K562 (cell line): ENCODE measurements at regions not wholly inside any gene's neighbourhood (a gene's known extent, or its start where the extent isn't known, plus 50 kb on each side); places are given as distances from the start of the nearest gene placed in this dataset.

Experiments
- ATAC-seq: fragments of 200-7000 bp; cut with Tn5 transposase; 3 replicates; pipeline ENCODE4 v1.9.1; 2020; ENCODE audit warnings: moderate library complexity
- BruUV-seq: library from RNA; stranded (reverse); fragments of 400-500 nt; replicated peaks from 2 replicates; lab custom pipeline; 2021; lab: Mats Ljungman, UMichigan
- CTCF ChIA-PET: fragments of 300-600 bp; formaldehyde crosslinking; extraction: SDS; loops from one replicate; lab custom pipeline; 2021; ENCODE audit warnings: low intra/inter-chr PET ratio; lab: Yijun Ruan, JAX
- POLR2A ChIA-PET: fragments of 300-600, 350-650 bp; sonication (Branson Sonifier 250); formaldehyde crosslinking; extraction: SDS; loops from one replicate; lab custom pipeline; 2021; ENCODE audit warnings: antibody characterized with exemption, inconsistent platforms; lab: Yijun Ruan, JAX
- DNase-seq, 4 experiments: peaks; one replicate each; pipeline versions ENCODE4 v3.0.0 to v3.0.0-alpha.2; 2011 to 2018; ENCODE audit warnings: low spot score in 3 of 4, mixed read lengths in 3 of 4; ENCODE audit errors: extremely low read depth in 1 of 4
- FAIRE-seq: peaks from 2 replicates; lab custom pipeline; 2011; peaks lifted over from hg19 to GRCh38; lab: Jason Lieb, UNC
- H2AFZ ChIP-seq: 2 replicates; pipeline ENCODE4 v1.6.0; 2011; ENCODE audit warnings: low read depth, low read length, control low read depth, inconsistent platforms
- H3K27ac ChIP-seq: fragments of 200-600 bp; 3 replicates; pipeline ENCODE4 v1.8.0; 2011; ENCODE audit warnings: low read depth, mild to moderate bottlenecking, control low read depth, inconsistent platforms, low read length, moderate library complexity, mixed read lengths; ENCODE audit errors: extremely low read depth
- H3K27me3 ChIP-seq, 2 experiments: fragments of 300-600 bp in 1 of 2; 2 replicates in 1 of 2; 3 replicates in 1 of 2; pipeline versions ENCODE4 v1.6.0 to v1.8.0; 2011; ENCODE audit warnings: inconsistent platforms in 2 of 2, low read length in 2 of 2, mild to moderate bottlenecking in 1 of 2, mixed read lengths in 1 of 2, moderate library complexity in 1 of 2; ENCODE audit not compliant: control insufficient read depth in 2 of 2, insufficient read depth in 2 of 2
- H3K36me3 ChIP-seq: fragments of 300-600 bp; 3 replicates; pipeline ENCODE4 v1.8.0; 2011; ENCODE audit warnings: mild to moderate bottlenecking, low read length, inconsistent platforms; ENCODE audit not compliant: control insufficient read depth, insufficient read depth
- H3K4me1 ChIP-seq, 2 experiments: fragments of 200-600 bp in 1 of 2; replicated peaks in 1 of 2; 2 replicates in 1 of 2; 3 replicates in 1 of 2; pipeline versions ENCODE4 v1.5.1 to v1.8.0; 2011; ENCODE audit warnings: inconsistent platforms in 2 of 2, low read length in 2 of 2, mild to moderate bottlenecking in 1 of 2, mixed read lengths in 1 of 2, moderate library complexity in 1 of 2; ENCODE audit not compliant: control insufficient read depth in 2 of 2, insufficient read depth in 2 of 2
- H3K4me2 ChIP-seq: 2 replicates; pipeline ENCODE4 v1.6.1; 2011; ENCODE audit warnings: low read length, control low read depth, inconsistent platforms, mixed read lengths; ENCODE audit not compliant: insufficient read depth
- H3K4me3 ChIP-seq: fragments of 200-600 bp; sonication (generic), shearing (Covaris generic); 2 replicates; pipeline ENCODE4 v1.5.1; 2016; ENCODE audit warnings: control low read depth, inconsistent platforms
- H3K79me2 ChIP-seq: fragments of 200-600 bp; 3 replicates; pipeline ENCODE4 v1.8.0; 2011; ENCODE audit warnings: low read length, inconsistent platforms; ENCODE audit not compliant: control insufficient read depth, insufficient read depth
- H3K9ac ChIP-seq, 2 experiments: 2 replicates each; pipeline versions ENCODE4 v1.6.0 to v1.6.1; 2011; ENCODE audit warnings: low read depth in 2 of 2, low read length in 2 of 2, control low read depth in 1 of 2, inconsistent platforms in 1 of 2, mild to moderate bottlenecking in 1 of 2, mixed read lengths in 1 of 2; ENCODE audit not compliant: insufficient read depth in 1 of 2
- H3K9me1 ChIP-seq: one replicate; pipeline ENCODE4 v1.6.0; 2011; ENCODE audit warnings: inconsistent platforms, mild to moderate bottlenecking, low read length, moderate library complexity; ENCODE audit not compliant: control insufficient read depth, insufficient read depth
- H3K9me3 ChIP-seq: replicated peaks from 2 replicates; pipeline ENCODE4 v1.5.1; 2011; ENCODE audit warnings: low read depth, low read length, inconsistent platforms; ENCODE audit not compliant: control insufficient read depth, insufficient read depth
- H4K20me1 ChIP-seq: replicated peaks from 2 replicates; pipeline ENCODE4 v1.6.1; 2011; ENCODE audit warnings: low read length, inconsistent platforms, mixed read lengths; ENCODE audit not compliant: control insufficient read depth, insufficient read depth
- CBFB ChIP-seq: sonication (generic); formaldehyde crosslinking; IDR thresholded peaks from 2 replicates; pipeline ENCODE4 v1.4.0; 2020; ENCODE audit warnings: mild to moderate bottlenecking, missing genetic modification reagents
- EP300 ChIP-seq: IDR thresholded peaks from 2 replicates; pipeline ENCODE4 v1.6.1; 2012; ENCODE audit warnings: low read length, improper control_type of control experiment
- PATZ1 ChIP-seq: fragments of 250-450 bp; sonication (Bioruptor Pico); IDR thresholded peaks from 2 replicates; pipeline ENCODE4 v1.5.0; 2020; ENCODE audit warnings: mild to moderate bottlenecking, borderline replicate concordance
- PTBP1 ChIP-seq: fragments of 200-400 bp; formaldehyde crosslinking; IDR thresholded peaks from 2 replicates; pipeline ENCODE4 v1.6.1; 2017; ENCODE audit warnings: low read depth, low read length
- SMARCB1 ChIP-seq: IDR thresholded peaks from 2 replicates; pipeline ENCODE4 v1.6.1; 2011; ENCODE audit warnings: improper control_type of control experiment, low read depth; ENCODE audit not compliant: insufficient read length
- TARDBP ChIP-seq: fragments of 450-650 bp; IDR thresholded peaks from 2 replicates; pipeline ENCODE4 v1.6.1; 2016
- ZNF165 ChIP-seq: fragments of 250-450 bp; sonication (Bioruptor Pico); IDR thresholded peaks from 2 replicates; pipeline ENCODE4 v1.4.0; 2020; ENCODE audit warnings: borderline replicate concordance
- WGBS: fragments of 100-300 bp; shearing (Covaris generic); methylation state at CpG from one replicate; pipeline ENCODE4 v1.1.6; 2016; ENCODE audit warnings: low coverage, mixed read lengths; ENCODE audit not compliant: insufficient coverage; ENCODE audit errors: missing lambda C conversion rate; 5-methylcytosine and 5-hydroxymethylcytosine counted together
- in situ Hi-C: fragments of 300-500 bp; cut with MboI; formaldehyde crosslinking; loops from 4 replicates; pipeline ENCODE4 v1.15.0; 2018; ENCODE audit warnings: inconsistent platforms, mixed read lengths
- intact Hi-C: fragments of 100-400 bp; cut with micrococcal nuclease; formaldehyde crosslinking; loops from 2 replicates; pipeline ENCODE4 v1.14.2; 2022
- TF ChIP-seq, protein P1 (sequence below): sonication (generic); formaldehyde crosslinking; IDR thresholded peaks from 2 replicates; pipeline ENCODE4 v1.8.0; 2022; ENCODE audit warnings: mild to moderate bottlenecking, missing genetic modification reagents

DNA sequence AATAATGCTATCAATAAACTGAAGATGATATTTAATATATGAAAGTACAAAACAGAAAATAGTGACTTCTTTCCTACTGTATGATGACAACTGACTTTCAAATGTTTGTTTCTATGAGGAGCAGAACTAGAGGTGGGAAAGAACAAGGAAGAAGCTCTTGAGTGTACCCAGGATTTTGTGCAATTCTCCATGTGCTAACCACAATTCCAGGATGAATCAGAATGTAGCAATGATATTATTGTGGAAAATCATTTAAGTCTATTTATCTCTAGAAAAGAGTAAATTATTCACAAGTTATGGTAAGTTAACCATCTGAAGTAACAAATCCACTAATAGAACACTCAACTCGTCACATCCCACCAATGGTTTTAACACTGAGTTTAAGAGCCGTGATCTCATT lies 324.1 kb upstream of the EMCN start (continued):
- TF ChIP-seq, protein P1, sequence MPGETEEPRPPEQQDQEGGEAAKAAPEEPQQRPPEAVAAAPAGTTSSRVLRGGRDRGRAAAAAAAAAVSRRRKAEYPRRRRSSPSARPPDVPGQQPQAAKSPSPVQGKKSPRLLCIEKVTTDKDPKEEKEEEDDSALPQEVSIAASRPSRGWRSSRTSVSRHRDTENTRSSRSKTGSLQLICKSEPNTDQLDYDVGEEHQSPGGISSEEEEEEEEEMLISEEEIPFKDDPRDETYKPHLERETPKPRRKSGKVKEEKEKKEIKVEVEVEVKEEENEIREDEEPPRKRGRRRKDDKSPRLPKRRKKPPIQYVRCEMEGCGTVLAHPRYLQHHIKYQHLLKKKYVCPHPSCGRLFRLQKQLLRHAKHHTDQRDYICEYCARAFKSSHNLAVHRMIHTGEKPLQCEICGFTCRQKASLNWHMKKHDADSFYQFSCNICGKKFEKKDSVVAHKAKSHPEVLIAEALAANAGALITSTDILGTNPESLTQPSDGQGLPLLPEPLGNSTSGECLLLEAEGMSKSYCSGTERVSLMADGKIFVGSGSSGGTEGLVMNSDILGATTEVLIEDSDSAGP (CRISPR knock-in tag): no peak
- no peak for TF ChIP-seq TARDBP

- in situ Hi-C loops: no loop called here
- TF ChIP-seq ZNF165: no peak
- TF ChIP-seq PTBP1: no peak
- no peak for TF ChIP-seq PATZ1 (CRISPR knock-in tag)
- no peak for TF ChIP-seq EP300
- TF ChIP-seq SMARCB1: no peak
- TF ChIP-seq CBFB: no peak
- H3K27me3 ChIP-seq: no peaks in the 10 kb centered on the region
- intact Hi-C loops: no loop called here
- no peaks in the 10 kb centered on the region for H3K9me1 ChIP-seq
- H3K79me2 ChIP-seq: no peaks in the 10 kb centered on the region
- DNase-seq (no peak), FAIRE-seq (no peak), ATAC-seq (no peak)
- H3K36me3 ChIP-seq: no peaks in the 10 kb centered on the region
- H4K20me1 ChIP-seq: no peaks in the 10 kb centered on the region
- no peak overlapping the region for H3K4me3 ChIP-seq
- no peaks in the 10 kb centered on the region for H3K9me3 ChIP-seq
- 0% methylated on average over 2 of the region's 2 CpGs for WGBS
- no peak overlapping the region for H3K4me2 ChIP-seq
- H3K27ac ChIP-seq: no peak overlapping the region
- no TSS peak for BruUV-seq
- ChIA-PET POLR2A (no interaction called here), CTCF (no interaction called here)
- H2AFZ ChIP-seq: no peak overlapping the region
- H3K4me1 ChIP-seq: no peaks in the 10 kb centered on the region
- H3K9ac ChIP-seq: no peak overlapping the region
Observed at GRCh38 chr4:100839712-100840111, 321.9 kb upstream of the EMCN start.
